Inferior parietal cortex (tissue), 1 donor: ENCODE measurements at regions not wholly inside any gene's neighbourhood (a gene's known extent, or its start where the extent isn't known, plus 50 kb on each side); places are given as distances from the start of the nearest gene placed in this dataset.
"Not testable (repeated sequence)": the region's sequence is repeated elsewhere in the genome, so short reads cannot be mapped to it uniquely, and the experiment has no call there.

Source experiments
- DNase-seq: peaks from one replicate; pipeline ENCODE4 v3.0.0-alpha.2; 2016; ENCODE audit errors: extremely low spot score

DNA sequence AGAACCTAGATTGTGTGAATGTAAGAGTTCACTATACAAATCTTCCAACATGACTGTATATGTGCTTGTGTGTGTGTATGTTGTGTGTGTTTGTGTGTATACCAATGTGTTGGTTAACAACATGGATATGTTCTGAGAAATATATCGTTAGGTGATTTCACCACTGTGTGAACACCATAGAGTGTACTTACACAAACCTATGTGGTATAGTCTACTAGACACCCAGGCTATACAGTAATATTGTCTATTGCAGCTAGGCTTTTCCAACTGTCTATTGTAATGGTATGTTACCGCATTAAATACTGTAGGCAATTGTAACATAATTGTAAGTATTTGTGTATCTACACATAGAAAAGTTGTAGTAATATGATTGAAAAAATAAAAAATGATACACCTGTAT, 959.2 kb upstream of the SEMA6A start:
- DNase-seq, result no peak

DNA sequence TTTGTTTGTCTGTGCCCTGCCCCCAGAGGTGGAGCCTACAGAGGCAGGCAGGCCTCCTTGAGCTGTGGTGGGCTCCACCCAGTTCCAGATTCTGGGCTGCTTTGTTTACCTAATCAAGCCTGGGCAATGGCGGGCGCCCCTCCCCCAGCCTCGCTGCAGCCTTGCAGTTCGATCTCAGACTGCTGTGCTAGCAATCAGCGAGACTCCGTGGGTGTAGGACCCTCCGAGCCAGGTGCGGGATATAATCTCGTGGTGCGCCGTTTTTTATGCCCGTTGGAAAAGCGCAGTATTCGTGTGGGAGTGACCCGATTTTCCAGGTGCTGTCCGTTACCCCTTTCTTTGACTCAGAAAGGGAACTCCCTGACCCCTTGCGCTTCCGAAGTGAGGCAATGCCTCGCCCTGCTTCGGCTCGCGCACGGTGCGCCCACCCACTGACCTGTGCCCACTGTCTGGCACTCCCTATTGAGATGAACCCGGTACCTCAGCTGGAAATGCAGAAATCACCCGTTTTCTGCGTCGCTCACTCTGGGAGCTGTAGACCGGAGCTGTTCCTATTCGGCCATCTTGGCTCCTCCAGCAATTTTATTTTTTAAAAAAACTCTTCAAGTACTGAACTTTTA, 958.5 kb upstream of the SEMA6A start:
- DNase-seq, result not testable (repeated sequence)

DNA sequence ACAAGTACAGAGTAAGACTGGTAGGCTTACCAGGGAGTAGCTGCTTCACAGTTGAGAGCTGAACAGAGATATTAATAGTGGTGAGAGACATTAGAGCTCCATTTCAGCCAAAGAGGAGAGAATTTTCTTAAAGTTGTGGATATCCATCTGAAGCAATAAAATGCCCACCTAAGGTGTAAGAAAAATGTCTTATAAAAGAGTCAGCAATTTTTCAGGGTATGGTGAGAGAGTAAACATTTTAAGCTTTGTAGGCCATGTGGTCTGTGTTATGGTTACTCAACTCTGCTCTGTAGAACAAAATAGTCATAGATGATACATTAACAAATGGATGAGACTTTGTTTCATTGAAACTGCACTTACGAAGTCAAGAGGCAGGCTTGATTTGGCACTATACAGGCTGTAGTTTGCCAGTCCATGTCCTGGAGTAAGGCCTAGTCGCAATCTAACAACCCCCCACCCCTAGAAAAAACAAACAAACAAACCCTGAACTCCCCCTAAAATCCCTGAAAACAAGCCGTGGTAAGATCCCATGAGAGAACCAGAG, 945.4 kb upstream of the SEMA6A start:
- no peak for DNase-seq

DNA sequence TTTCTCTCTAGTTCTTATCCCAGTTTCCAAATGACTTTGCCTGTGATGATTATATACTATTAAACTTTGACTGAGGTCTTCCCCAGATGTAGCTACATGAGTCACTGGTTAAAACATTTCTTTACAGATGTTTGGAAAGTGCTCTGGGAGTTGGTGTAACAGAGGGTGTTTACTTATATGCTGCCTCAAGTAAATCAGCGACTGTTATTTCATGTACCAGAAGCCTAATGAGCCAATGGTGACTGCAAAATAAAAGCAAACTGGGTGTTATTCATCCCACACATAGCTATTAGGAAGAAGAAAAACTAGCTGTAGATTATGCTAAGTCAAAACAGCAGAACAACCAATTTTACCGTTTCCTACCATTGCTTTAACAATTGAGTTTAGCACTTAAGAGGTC, 929.7 kb upstream of the SEMA6A start:
- DNase-seq, result no peak

DNA sequence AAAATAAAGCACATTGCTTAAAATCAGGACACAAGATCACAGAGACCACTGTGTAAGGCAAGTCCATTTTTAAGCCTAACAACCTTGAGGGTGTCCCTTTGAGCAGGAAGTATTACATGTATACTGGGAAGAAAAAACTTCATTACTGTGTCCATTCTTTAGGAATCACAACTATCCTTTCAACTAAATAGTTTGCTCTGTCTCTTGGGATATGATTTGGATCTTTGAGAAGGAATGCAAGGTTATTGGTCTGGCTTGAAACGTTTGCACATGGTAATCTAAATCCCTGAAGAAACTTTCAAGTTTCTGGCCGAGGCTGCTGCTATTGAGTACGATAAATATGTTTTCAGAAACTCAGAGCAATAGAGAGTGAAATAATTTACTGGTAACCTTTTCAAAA, 923.0 kb upstream of the SEMA6A start:
- no peak for DNase-seq

DNA sequence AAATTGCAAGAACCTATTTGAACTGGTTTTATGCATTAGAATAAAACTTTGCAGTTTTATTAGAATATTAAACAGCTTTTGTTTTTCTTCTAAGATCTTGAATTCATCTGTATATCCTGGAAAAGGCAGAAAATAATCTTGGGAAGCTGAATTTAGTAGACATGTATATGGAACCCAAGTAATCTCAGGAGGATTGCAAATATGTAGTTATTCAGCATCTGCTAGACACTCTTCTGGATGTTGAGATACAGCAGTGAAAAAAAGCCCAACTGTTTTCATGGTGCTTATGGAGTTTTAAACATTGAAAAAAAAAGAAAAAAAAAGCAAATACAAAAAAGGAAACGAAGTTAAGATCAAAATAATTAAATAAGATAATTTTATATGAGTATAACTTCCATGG, 922.2 kb upstream of the SEMA6A start:
- no peak for DNase-seq

DNA sequence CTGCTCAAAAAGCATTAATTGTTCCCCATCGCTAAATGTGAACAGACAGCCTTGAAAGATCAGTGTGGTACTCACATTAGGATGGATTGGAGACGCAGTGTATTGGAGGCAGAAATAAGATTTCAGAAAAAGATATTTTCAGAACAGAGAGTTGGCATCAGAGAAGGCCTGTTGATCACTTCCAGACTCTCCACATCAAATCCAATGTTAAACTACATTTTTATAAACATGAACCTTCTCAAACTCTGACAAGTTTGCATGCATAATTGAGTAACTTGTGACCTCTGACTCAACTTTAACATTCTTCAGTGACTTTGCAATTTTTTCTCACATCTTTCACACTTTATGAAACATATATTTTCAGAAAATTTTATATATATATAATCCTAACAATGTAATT, 919.6 kb upstream of the SEMA6A start:
- no peak for DNase-seq

DNA sequence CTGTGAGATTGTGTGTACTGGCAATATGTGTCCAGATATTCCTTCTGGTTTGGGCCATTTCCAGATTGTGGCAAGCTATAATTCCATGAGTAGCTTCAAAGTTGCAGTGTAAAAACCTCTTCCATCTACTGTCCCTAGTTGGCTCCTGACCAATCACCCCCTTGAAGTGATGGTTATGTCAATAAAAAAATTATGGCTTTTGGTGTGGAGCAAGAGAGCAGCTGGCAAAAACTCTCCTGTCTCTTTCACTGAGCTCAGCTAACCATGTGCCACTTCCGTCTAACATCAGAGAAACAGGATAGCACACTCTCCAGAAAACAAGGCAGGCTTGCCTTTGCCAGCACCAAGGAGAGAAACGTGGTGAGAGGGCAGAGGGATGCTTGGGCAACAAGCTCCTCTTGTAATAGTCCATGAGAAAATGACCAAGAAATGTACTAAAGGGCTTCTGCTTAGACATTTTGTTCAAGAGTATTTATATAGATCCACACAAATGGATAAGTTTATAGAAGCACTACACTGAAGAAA, 914.4 kb upstream of the SEMA6A start:
- no peak for DNase-seq

DNA sequence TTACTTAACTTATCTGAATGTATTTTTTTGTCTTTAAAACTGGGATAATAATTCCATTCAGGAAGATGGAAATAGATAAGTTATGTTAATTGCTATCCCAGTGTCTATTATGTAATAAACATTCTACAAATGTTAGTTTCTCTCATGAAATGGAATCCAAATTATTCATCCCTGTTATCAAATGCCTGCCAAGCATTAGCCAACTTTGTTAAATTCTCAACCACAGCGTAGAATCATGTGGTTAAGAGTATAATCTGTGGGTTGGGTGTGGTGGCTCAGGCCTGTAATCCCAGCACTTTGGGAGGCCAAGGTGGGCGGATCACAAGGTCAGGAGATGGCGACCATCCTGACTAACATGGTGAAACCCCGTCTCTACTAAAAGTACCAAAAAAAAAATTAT, 912.9 kb upstream of the SEMA6A start:
- no peak for DNase-seq

DNA sequence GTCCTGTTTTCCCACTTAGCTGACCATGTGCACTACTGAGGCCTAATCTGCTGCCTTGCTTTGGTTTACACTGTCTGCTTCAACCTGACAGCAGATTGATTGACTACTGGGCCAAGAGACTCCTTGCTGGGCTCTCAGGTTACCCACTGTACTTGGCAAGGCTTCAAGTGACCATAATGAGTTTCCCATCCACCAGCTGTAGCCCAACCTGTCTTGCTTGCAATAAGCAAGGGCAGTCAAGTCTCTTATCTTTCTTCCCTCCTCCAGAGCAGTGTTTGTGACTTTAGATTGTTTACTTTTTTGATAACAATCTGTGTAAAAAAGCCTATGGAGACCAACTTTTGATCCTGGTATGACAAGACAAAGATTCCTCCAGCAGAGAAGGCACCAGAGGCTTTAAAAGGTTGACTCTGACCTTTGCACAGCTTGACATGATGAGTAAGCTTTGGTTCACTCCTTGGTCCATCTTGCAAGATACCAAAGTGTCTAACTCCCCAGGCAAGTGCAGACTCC, 912.3 kb upstream of the SEMA6A start:
- no peak for DNase-seq

DNA sequence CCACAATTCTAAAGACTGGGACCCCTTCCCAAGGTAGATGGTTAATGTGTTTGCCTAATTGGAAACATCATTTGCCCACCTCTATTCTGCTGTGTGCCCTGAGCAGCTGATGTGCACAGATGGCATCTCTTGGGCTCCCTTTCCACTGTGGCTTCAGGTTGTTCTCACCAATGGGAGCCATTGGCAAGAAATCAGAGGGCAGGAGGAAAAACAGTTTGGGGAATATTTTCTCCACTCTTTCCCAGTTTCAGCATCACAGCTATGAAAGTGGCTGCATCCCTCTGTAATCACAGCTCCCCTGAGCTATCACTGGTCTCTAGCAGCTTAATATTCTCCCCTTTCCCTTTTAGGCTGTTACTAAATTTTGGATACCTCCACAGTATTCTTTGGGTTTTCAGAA, 911.6 kb upstream of the SEMA6A start:
- DNase-seq, result no peak

DNA sequence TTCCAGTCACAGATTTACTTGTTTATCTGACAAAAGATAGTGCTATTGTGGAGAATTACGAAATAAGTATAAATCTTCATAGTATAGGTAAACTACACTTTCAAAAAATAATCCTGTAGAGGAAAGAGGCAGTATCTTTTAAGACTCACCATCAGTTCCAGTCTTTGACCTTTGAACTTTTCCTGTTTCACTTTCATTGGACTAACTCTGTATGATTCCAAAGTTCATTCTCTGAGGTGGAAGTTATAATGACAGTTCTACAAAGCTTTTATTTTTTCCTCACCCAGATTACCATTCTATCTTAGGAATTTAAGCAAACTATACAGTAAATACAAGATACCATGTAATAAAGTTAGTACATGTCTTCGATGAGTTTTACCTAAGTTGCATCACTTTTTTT, 901.3 kb upstream of the SEMA6A start:
- no peak for DNase-seq

DNA sequence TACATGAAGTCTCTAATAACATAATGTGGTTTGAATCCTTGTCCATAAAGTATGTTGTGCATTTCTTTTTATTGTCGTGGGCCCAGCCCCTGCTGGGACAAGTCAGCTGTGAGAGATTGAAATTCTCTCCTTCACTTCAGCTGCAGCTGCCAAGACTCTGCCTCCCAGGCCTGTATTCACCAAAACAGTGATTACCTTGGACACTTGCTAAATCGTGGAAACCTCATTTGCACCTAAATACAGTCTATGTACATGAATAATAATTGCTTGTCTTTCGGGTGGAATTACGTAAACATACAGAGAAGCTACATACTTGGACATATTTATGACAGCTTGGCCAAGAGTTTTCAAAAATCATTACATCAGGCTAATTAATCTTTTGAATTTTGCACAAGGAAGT, 898.5 kb upstream of the SEMA6A start:
- no peak for DNase-seq

DNA sequence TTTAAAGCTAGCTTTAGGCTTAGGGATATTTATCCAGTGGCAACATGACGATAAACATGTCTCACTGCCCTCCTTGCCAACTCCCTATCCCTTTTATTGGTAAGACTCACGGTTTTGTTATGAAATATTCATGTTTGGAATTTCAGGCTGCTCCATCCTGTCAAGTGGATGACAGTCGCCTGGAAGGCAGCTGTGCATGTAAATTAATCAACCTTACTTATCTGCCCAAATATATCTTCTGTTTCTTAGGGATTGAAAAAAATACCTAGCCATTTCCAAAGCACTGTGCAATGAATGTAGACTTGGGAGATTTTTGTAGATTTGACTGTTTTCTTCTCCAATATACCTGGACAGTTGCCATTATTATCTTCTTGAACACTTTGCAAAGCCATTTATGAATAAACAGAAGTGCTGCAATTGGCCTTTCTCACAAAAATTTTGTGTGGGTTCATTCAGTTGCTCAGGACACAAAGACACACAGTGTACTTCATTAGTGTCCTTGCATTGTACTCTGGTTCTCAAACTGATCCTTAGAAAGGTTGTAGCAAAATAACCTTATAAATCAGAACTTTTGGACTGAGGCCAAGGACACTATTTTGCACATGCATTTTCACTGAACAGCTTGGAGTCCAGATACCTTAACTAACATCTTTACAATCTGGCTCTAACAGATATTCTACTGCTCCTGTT, 889.4 kb upstream of the SEMA6A start:
- DNase-seq, result no peak

DNA sequence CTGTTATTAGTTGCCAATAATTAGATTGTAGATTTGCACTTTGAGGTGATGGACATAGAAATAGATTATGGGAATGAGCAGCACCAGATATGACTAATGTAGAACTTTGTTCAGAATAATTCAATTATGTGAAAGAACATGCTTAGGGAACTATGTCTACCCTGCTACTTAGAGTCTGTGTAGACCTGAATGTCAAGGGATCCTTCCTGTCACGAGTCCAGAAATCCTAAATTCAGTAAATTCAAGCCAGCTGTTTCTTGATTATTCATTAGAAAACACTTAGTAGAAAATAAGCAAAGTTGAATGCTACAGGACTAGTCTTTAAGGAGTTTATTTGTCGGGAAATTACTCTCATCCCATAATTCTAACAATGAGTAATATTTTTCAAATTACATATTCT, 887.3 kb upstream of the SEMA6A start:
- no peak for DNase-seq

DNA sequence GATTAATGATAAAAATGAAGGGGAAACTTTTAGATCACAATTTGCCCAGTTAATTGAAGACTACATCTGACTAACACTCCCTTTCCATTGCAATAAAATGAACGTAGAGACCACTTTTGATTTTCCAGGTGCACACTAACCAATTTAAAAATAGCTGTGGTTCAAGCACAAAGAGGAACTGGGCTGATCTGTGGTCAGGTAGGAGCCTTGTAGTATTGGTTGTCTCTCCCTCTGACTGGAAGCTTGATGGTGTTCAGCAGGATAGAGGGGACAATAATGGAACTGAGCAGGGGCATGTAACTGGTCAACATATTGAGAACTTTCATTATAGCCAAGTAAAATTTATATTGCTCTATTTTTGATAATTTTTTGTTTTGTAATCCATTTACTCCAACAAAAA, 886.8 kb upstream of the SEMA6A start:
- DNase-seq, result no peak

DNA sequence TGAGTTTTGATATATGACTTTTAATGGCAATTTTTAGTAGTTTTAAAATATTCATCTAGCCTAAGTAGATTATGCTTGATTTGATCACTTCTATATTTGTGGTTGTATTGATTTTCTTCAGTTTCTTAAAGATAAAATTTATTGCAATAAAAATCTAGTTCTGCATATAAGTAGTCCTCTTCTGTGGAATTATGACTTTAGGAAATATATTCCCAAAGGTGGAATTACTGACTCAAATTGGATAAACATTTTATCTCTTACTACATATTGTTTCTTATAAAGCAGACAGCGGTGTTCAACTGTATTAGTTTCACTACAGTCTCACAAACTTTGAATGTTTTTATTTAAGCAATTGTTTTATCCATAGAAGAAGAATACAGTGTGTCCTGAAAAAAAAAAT, 883.0 kb upstream of the SEMA6A start:
- DNase-seq, result no peak

DNA sequence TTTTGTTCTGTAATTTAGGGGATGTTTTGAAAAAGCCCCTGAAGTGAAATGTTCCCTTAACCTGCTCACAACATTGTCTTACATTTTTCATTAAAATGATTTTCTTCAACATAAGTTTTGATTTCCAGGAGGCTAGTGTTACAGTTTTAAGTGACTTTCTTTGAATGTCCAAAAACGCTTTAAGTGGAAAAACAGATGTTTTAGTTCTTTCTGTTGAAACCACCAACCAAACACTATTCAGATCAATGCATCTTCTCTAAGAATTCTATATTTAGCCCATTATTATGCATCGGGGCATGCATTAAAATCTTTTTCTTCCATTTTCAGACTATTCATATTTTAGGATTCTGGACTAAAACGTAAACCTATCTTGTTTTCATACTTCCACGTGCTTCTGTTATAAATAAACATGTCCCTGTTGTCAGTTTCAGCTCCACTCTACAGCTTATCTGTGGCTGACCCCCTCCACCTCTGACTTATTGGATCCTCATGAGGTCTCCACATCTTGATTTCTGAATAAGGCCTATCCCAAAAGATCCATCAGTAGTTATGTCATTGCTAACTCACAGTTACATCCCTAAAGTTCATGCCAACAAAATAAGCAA, 882.3 kb upstream of the SEMA6A start:
- no peak for DNase-seq

DNA sequence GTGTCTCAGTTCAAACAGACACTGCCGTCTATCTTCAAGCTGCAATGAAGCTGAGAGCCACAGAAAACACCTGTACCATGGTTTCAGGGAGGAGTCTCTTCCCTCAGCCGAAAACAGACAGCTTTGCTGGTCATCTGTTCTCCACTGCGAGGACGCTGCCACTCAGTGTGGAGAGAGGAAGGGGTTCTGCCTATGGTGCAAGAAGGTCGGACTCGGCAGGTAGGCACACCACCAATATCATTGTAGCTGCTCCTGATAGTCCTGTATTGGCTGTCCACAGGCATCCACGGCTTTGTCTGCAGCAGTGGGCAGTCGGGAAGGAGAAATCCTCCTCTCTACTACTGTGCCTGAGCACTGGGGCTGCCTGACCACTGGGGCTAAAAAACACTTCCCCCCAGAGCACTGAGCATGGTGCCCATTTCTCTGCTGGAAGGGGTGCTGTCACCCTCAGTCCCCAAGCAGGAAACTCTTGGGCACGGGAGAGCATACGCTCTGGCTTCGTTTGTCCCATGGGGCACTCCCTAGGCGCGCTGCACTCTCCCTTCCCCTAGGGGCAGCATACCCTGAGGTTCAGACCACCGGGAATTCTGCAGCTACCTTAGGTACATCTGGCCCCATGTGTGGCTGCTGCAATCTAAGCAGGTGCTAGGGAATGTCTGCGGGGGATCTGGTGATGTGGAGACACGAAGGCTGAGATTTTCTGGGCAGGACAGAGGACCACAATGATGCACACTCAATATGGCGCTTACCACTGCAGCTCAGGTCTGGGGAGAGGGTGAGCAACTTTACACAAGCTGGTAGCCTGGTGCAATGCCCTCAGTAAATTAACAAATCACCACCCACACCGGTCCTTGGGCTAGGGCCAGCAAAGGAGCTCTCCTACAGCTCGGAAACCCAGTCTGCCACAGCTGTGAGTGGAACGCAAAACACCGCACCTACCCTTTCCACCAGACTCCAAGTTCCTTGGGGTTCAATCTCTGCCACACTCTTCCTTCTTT, 880.9 kb upstream of the SEMA6A start:
- no peak for DNase-seq

DNA sequence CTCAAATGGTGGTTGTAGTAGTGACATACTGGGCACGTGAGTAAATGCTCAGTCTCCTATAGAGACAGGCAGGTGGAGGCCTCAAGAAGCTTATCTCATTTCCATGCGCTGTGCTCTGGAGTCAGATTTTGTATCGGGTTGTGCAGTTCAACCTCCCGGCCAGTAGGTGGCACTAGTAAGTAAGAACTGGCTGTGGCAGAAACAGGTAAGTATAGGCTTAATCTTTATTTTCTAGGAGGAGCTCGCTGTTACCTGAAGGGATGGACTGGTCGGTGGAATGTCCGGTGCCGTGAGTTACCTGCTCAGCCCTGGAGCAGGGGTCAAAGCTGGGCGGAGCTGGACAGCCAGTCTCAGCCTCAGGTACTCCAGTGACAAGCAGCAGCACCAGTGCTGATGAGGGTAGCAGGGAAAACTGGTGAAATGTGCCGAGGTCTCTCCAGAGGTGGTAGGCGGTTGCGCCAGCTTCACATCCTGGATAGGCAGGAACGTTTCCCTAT, 880.1 kb upstream of the SEMA6A start:
- peak; percentile 16 for DNase-seq

DNA sequence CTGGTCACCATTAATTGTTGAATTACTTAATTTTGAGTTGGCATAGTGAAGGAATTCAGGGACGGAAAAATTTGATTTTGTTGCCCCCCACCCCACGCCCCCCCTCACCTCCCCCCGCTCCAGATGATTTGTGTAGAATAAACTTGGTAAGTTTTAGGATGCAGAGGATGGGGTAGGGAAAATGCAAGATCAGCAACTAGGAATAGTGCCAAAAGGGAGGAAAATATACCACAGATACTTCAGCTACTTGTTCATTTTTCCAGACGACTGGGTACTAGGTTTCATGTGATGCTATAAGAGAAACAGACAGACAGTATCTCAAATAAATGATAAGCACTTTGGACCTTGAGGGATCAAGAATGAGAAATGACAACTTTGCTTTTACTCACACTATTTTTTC, 862.2 kb upstream of the SEMA6A start:
- no peak for DNase-seq
